GM23338 (cell line): ENCODE measurements at regions not wholly inside any gene's neighbourhood (a gene's known extent, or its start where the extent isn't known, plus 50 kb on each side); places are given as distances from the start of the nearest gene placed in this dataset.
A peak's percentile ranks its signal among the peaks of the same experiment; 100 is the strongest.

Source experiments
- ATAC-seq: fragments of 200-7000 bp; cut with Tn5 transposase; 3 replicates; pipeline ENCODE4 v1.9.1; 2020
- DNase-seq: peaks from one replicate; pipeline ENCODE4 v3.0.0-alpha.2; 2015; ENCODE audit warnings: low spot score
- H2AFZ ChIP-seq: fragments of 200-600 bp; sonication (generic); 2 replicates; pipeline ENCODE4 v1.8.0; 2016; ENCODE audit warnings: antibody characterized with exemption, mild to moderate bottlenecking, moderate library complexity
- H3F3A ChIP-seq: fragments of 200-600 bp; sonication (generic); replicated peaks from 2 replicates; pipeline ENCODE4 v1.8.0; 2017; ENCODE audit warnings: antibody characterized with exemption, mixed run types, low read depth
- H3K27ac ChIP-seq: fragments of 200-600 bp; sonication (generic); 2 replicates; pipeline ENCODE4 v1.6.1; 2016; ENCODE audit warnings: low read depth
- H3K27me3 ChIP-seq: fragments of 200-600 bp; sonication (generic); 2 replicates; pipeline ENCODE4 v1.8.0; 2016; ENCODE audit warnings: mild to moderate bottlenecking, mixed run types, moderate library complexity; ENCODE audit not compliant: insufficient read depth
- H3K36me3 ChIP-seq: fragments of 200-600 bp; sonication (generic); 2 replicates; pipeline ENCODE4 v1.8.0; 2016; ENCODE audit warnings: mild to moderate bottlenecking; ENCODE audit not compliant: insufficient read depth
- H3K4me1 ChIP-seq: fragments of 200-600 bp; sonication (generic); 2 replicates; pipeline ENCODE4 v1.8.0; 2016; ENCODE audit warnings: mild to moderate bottlenecking, moderate library complexity; ENCODE audit not compliant: insufficient read depth
- H3K4me2 ChIP-seq: fragments of 200-600 bp; sonication (generic); 2 replicates; pipeline ENCODE4 v1.7.1; 2017; ENCODE audit warnings: mixed run types
- H3K4me3 ChIP-seq: fragments of 200-600 bp; sonication (generic); 2 replicates; pipeline ENCODE4 v1.6.1; 2016; ENCODE audit warnings: mixed run types
- H3K79me2 ChIP-seq: fragments of 200-600 bp; sonication (generic); replicated peaks from 2 replicates; pipeline ENCODE4 v1.8.0; 2017; ENCODE audit warnings: mild to moderate bottlenecking; ENCODE audit not compliant: insufficient read depth
- H3K9me2 ChIP-seq: fragments of 200-600 bp; sonication (generic); 2 replicates; pipeline ENCODE4 v1.8.0; 2017; ENCODE audit not compliant: insufficient read depth
- H4K20me1 ChIP-seq: fragments of 200-600 bp; sonication (generic); replicated peaks from 2 replicates; pipeline ENCODE4 v1.8.0; 2017; ENCODE audit warnings: mild to moderate bottlenecking; ENCODE audit not compliant: insufficient read depth
- H3K27ac Mint-ChIP-seq: 2 replicates; pipeline ENCODE4 v1.8.0; 2020; ENCODE audit warnings: inconsistent platforms, mild to moderate bottlenecking, moderate library complexity, mixed read lengths
- H3K27me3 Mint-ChIP-seq: 3 replicates; pipeline ENCODE4 v1.8.0; 2022; ENCODE audit warnings: low read depth, mild to moderate bottlenecking, moderate library complexity, mixed read lengths, inconsistent platforms; ENCODE audit not compliant: insufficient read depth, poor library complexity
- H3K36me3 Mint-ChIP-seq: 3 replicates; pipeline ENCODE4 v1.8.0; 2021; ENCODE audit warnings: low read depth, mild to moderate bottlenecking, inconsistent platforms, moderate library complexity, mixed read lengths
- H3K4me1 Mint-ChIP-seq: 3 replicates; pipeline ENCODE4 v1.8.0; 2020; ENCODE audit warnings: mild to moderate bottlenecking, inconsistent platforms, mixed read lengths
- H3K4me3 Mint-ChIP-seq: 3 replicates; pipeline ENCODE4 v1.8.0; 2021; ENCODE audit warnings: moderate library complexity, mild to moderate bottlenecking, inconsistent platforms, mixed read lengths
- H3K9me3 Mint-ChIP-seq: 3 replicates; pipeline ENCODE4 v1.8.0; 2020; ENCODE audit warnings: moderate library complexity, mild to moderate bottlenecking, inconsistent platforms, mixed read lengths
- CREB1 ChIP-seq: fragments of 250-450 bp; sonication (Bioruptor Pico); IDR thresholded peaks from 2 replicates; pipeline ENCODE4 v1.5.0; 2020; ENCODE audit warnings: low read depth, mild to moderate bottlenecking, moderate library complexity
- ETS1 ChIP-seq: IDR thresholded peaks from 2 replicates; pipeline ENCODE4 v1.6.1; 2016; ENCODE audit warnings: antibody characterized with exemption
- EZH2 ChIP-seq: fragments of 200-600 bp; sonication (generic); IDR thresholded peaks from one replicate; pipeline ENCODE4 v1.8.0; 2017; ENCODE audit warnings: antibody characterized with exemption, mild to moderate bottlenecking, low read depth; ENCODE audit not compliant: unreplicated experiment
- NANOG ChIP-seq: IDR thresholded peaks from 2 replicates; pipeline ENCODE4 v1.6.1; 2016; ENCODE audit warnings: antibody characterized with exemption, borderline replicate concordance
- REST ChIP-seq: IDR thresholded peaks from one replicate; pipeline ENCODE4 v1.6.1; 2018; ENCODE audit warnings: antibody characterized with exemption; ENCODE audit not compliant: unreplicated experiment
- STAT1 ChIP-seq: IDR thresholded peaks from one replicate; pipeline ENCODE4 v1.6.1; 2016; ENCODE audit warnings: antibody characterized with exemption; ENCODE audit not compliant: unreplicated experiment
- ZNF114 ChIP-seq: fragments of 250-450 bp; sonication (Bioruptor Pico); IDR thresholded peaks from 2 replicates; pipeline ENCODE4 v1.5.0; 2020; ENCODE audit warnings: mild to moderate bottlenecking, moderate library complexity
- ZNF331 ChIP-seq: fragments of 250-450 bp; sonication (Bioruptor Pico); IDR thresholded peaks from 2 replicates; pipeline ENCODE4 v1.5.0; 2020; ENCODE audit warnings: low read depth, mild to moderate bottlenecking, moderate library complexity
- ZNF462 ChIP-seq: fragments of 250-450 bp; sonication (Bioruptor Pico); IDR thresholded peaks from 2 replicates; pipeline ENCODE4 v1.5.0; 2020; ENCODE audit warnings: mild to moderate bottlenecking, moderate library complexity
- TF ChIP-seq, protein P1 (sequence below), 2 experiments: fragments of 200-600 bp in 1 of 2; sonication (generic) in 1 of 2; conservative IDR thresholded peaks; 2 replicates each; pipeline versions ENCODE4 v1.5.1 to v1.6.1; 2016 to 2017; ENCODE audit warnings: antibody characterized with exemption in 2 of 2, low read depth in 2 of 2, mild to moderate bottlenecking in 2 of 2, moderate library complexity in 1 of 2

DNA sequence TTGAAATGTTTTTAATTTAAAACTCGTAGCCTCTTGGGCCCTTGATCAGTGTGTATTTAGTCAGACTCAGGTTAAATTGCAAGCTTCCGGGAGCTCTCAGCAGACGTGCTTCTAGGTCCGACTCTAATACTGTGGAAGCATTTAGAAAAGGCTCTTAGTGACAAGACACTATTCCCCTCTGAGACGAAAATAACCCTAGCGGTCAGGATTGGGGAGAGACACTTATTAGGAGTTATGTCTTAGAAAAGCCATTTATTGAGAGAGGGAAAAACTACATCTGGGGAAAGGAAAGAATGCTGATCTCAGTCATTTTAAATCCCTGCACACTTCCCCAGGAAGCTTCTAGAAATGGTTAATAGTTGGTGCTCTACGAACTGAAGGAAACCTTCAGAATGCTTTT is 110.5 kb upstream of the NCK2 start:
- Histone ChIP-seq H3K4me2 (no peak overlapping the region), H3F3A (no peaks in the 10 kb centered on the region), H3K4me3 (no peak overlapping the region), H3K36me3 (no peaks in the 10 kb centered on the region), H4K20me1 (no peaks in the 10 kb centered on the region), H3K79me2 (no peaks in the 10 kb centered on the region), H2AFZ (peak overlapping the region; percentile 38; the same call in 1 of the 2 replicates), H3K27ac (no peak overlapping the region), H3K4me1 (peaks cover 22% of the 10 kb centered on the region), H3K9me2 (no peaks in the 10 kb centered on the region), H3K27me3 (no peaks in the 10 kb centered on the region)
- TF ChIP-seq, protein P1, sequence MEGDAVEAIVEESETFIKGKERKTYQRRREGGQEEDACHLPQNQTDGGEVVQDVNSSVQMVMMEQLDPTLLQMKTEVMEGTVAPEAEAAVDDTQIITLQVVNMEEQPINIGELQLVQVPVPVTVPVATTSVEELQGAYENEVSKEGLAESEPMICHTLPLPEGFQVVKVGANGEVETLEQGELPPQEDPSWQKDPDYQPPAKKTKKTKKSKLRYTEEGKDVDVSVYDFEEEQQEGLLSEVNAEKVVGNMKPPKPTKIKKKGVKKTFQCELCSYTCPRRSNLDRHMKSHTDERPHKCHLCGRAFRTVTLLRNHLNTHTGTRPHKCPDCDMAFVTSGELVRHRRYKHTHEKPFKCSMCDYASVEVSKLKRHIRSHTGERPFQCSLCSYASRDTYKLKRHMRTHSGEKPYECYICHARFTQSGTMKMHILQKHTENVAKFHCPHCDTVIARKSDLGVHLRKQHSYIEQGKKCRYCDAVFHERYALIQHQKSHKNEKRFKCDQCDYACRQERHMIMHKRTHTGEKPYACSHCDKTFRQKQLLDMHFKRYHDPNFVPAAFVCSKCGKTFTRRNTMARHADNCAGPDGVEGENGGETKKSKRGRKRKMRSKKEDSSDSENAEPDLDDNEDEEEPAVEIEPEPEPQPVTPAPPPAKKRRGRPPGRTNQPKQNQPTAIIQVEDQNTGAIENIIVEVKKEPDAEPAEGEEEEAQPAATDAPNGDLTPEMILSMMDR (conservative IDR thresholded peaks at IDR 0.05; ENCODE audit: low read depth in 2 of 2) = peak in 1 of 2 experiments; percentile 20; a peak in 1 of 4 replicates
- TF ChIP-seq REST (no peak), CREB1 (CRISPR knock-in tag) (no peak), EZH2 (no peak), ETS1 (no peak)
- peaks cover 3% of the 10 kb centered on the region for H3K27me3 Mint-ChIP-seq
- H3K4me1 Mint-ChIP-seq = peaks cover 20% of the 10 kb centered on the region
- no peak overlapping the region for H3K4me3 Mint-ChIP-seq
- ATAC-seq = no peak
- H3K36me3 Mint-ChIP-seq = no peaks in the 10 kb centered on the region
- no peak for DNase-seq
- H3K27ac Mint-ChIP-seq = no peak overlapping the region; the same call in 1 of the 2 replicates
- no peaks in the 10 kb centered on the region for H3K9me3 Mint-ChIP-seq

- Histone ChIP-seq H3F3A (no peaks in the 10 kb centered on the region), H3K27ac (no peak overlapping the region), H3K4me1 (peaks cover 22% of the 10 kb centered on the region), H4K20me1 (no peaks in the 10 kb centered on the region), H3K79me2 (no peaks in the 10 kb centered on the region), H3K27me3 (no peaks in the 10 kb centered on the region), H3K4me3 (no peak overlapping the region), H3K4me2 (peak overlapping the region; percentile 31; the same call in 1 of the 2 replicates), H2AFZ (no peak overlapping the region), H3K36me3 (no peaks in the 10 kb centered on the region), H3K9me2 (peaks cover 9% of the 10 kb centered on the region; the same call in 1 of the 2 replicates)
- no peaks in the 10 kb centered on the region; the same call in 2 of the 3 replicates for H3K36me3 Mint-ChIP-seq
- H3K9me3 Mint-ChIP-seq = no peaks in the 10 kb centered on the region
- ATAC-seq = no peak
- H3K27me3 Mint-ChIP-seq = peaks cover 3% of the 10 kb centered on the region
- peaks cover 20% of the 10 kb centered on the region for H3K4me1 Mint-ChIP-seq
- no peak for DNase-seq
- H3K27ac Mint-ChIP-seq = no peak overlapping the region
- H3K4me3 Mint-ChIP-seq = no peak overlapping the region
- TF ChIP-seq EZH2 = no peak
- no peak for TF ChIP-seq NANOG
- no peak for TF ChIP-seq ZNF331
- TF ChIP-seq STAT1 = no peak
- TF ChIP-seq ZNF114 (CRISPR knock-in tag) = no peak
- no peak for TF ChIP-seq ZNF462
Measured at GRCh38 chr2:105631922-105632321, 112.8 kb upstream of the NCK2 start.
